Lower leg skin (tissue), 4 donors: ENCODE measurements at regions not wholly inside any gene's neighbourhood (a gene's known extent, or its start where the extent isn't known, plus 50 kb on each side); places are given as distances from the start of the nearest gene placed in this dataset.
"Not testable (repeated sequence)": the region's sequence is repeated elsewhere in the genome, so short reads cannot be mapped to it uniquely, and the experiment has no call there.

Experiments
- DNase-seq, 2 donors: peaks; one replicate each; pipeline ENCODE4 v3.0.0-alpha.2; 2019; ENCODE audit warnings: low spot score in 2 of 2
- H3K4me3 ChIP-seq: fragments of 200-600 bp; sonication (generic); 2 replicates; pipeline ENCODE4 v1.5.1; 2017; ENCODE audit warnings: mild to moderate bottlenecking, low read depth; ENCODE audit not compliant: poor library complexity, severe bottlenecking
- CTCF ChIP-seq, 3 donors: fragments of 450-650 bp; IDR thresholded peaks; one replicate each; pipeline ENCODE4 v1.5.1; 2016; ENCODE audit warnings: antibody characterized with exemption in 3 of 3, mild to moderate bottlenecking in 3 of 3, moderate library complexity in 2 of 3
- POLR2A ChIP-seq, 2 donors: fragments of 450-650 bp; IDR thresholded peaks; one replicate each; pipeline ENCODE4 v1.6.1; 2016 to 2017; ENCODE audit warnings: antibody characterized with exemption in 2 of 2, mild to moderate bottlenecking in 1 of 2, moderate library complexity in 1 of 2
- WGBS, 2 donors: methylation state at CpG; one replicate each; pipeline ENCODE4 v1.1.5; 2018; 5-methylcytosine and 5-hydroxymethylcytosine counted together
- intact Hi-C: fragments of 100-400 bp; cut with DNase I; formaldehyde crosslinking; loops from one replicate; pipeline ENCODE4 v1.15.0; 2023; ENCODE audit warnings: low total_unique reads

GRCh38 chr9:101848485-101848919 lies 110.1 kb upstream of the GRIN3A start:
- H3K4me3 ChIP-seq = no peak overlapping the region
- intact Hi-C loops = no loop called here
- 33 to 36% methylated on average over 6 of the region's 6 CpGs for WGBS, 2 donors
- TF ChIP-seq POLR2A (IDR thresholded peaks at IDR 0.05) (no peak), CTCF (IDR thresholded peaks at IDR 0.05) (no peak)
- no peak for DNase-seq

- intact Hi-C loops = no loop called here
- TF ChIP-seq CTCF (IDR thresholded peaks at IDR 0.05) (no peak), POLR2A (IDR thresholded peaks at IDR 0.05) (no peak)
Observed at GRCh38 chr9:101846161-101846560, 107.7 kb upstream of the GRIN3A start.

GRCh38 chr9:101840694-101841188 lies 102.3 kb upstream of the GRIN3A start:
- intact Hi-C loops = no loop called here
- TF ChIP-seq CTCF (IDR thresholded peaks at IDR 0.05) = no peak
- no peak for TF ChIP-seq POLR2A (IDR thresholded peaks at IDR 0.05)
- DNase-seq = no peak
- H3K4me3 ChIP-seq = no peak overlapping the region

More at GRCh38 chr9:101846161-101846560, 107.7 kb upstream of the GRIN3A start:
- H3K4me3 ChIP-seq = no peak overlapping the region
- no peak for DNase-seq
- 81 to 90% methylated on average over 4 of the region's 4 CpGs for WGBS, 2 donors

- DNase-seq, intact Hi-C loops, H3K4me3 ChIP-seq: not testable (repeated sequence)
- 84 to 86% methylated on average over 4 of the region's 4 CpGs for WGBS, 2 donors
Observed at GRCh38 chr9:101838988-101839387, 100.5 kb upstream of the GRIN3A start.

GRCh38 chr9:101836021-101836420 lies 97.6 kb upstream of the GRIN3A start:
- no peak for DNase-seq
- TF ChIP-seq POLR2A (IDR thresholded peaks at IDR 0.05) (no peak), CTCF (IDR thresholded peaks at IDR 0.05) (no peak)
- intact Hi-C loops = no loop called here
- WGBS, 2 donors = 45 to 54% methylated on average over 2 of the region's 2 CpGs
- H3K4me3 ChIP-seq = no peak overlapping the region

GRCh38 chr9:101832486-101832885 lies 94.0 kb upstream of the GRIN3A start:
- intact Hi-C loops = no loop called here
- DNase-seq = no peak
- no peak overlapping the region for H3K4me3 ChIP-seq
- TF ChIP-seq CTCF (IDR thresholded peaks at IDR 0.05) (no peak), POLR2A (IDR thresholded peaks at IDR 0.05) (no peak)

GRCh38 chr9:101821450-101821849 lies 83.0 kb upstream of the GRIN3A start:
- DNase-seq, intact Hi-C loops, H3K4me3 ChIP-seq: not testable (repeated sequence)
- WGBS, 2 donors = 88 to 93% methylated on average over 1 of the region's 1 CpG

GRCh38 chr9:101820983-101821382 lies 82.5 kb upstream of the GRIN3A start:
- DNase-seq, intact Hi-C loops: not testable (repeated sequence)

More at GRCh38 chr9:101820983-101821382, 82.5 kb upstream of the GRIN3A start:
- H3K4me3 ChIP-seq = not testable (repeated sequence)
